Lower leg skin (tissue), 3 donors: ENCODE measurements at regions not wholly inside any gene's neighbourhood (a gene's known extent, or its start where the extent isn't known, plus 50 kb on each side); places are given as distances from the start of the nearest gene placed in this dataset.

Experiments
- CTCF ChIP-seq, 3 donors: fragments of 450-650 bp; IDR thresholded peaks; one replicate each; pipeline ENCODE4 v1.5.1; 2016; ENCODE audit warnings: antibody characterized with exemption in 3 of 3, mild to moderate bottlenecking in 3 of 3, moderate library complexity in 2 of 3
- POLR2A ChIP-seq, 2 donors: fragments of 450-650 bp; IDR thresholded peaks; one replicate each; pipeline ENCODE4 v1.6.1; 2016 to 2017; ENCODE audit warnings: antibody characterized with exemption in 2 of 2, mild to moderate bottlenecking in 1 of 2, moderate library complexity in 1 of 2

GRCh38 chr14:104506461-104507253 lies 72.9 kb upstream of the C14orf180 start:
- no peak for TF ChIP-seq POLR2A (IDR thresholded peaks at IDR 0.05)
- no peak for TF ChIP-seq CTCF (IDR thresholded peaks at IDR 0.05)
